ENCODE measurements at regions not wholly inside any gene's neighbourhood (a gene's known extent, or its start where the extent isn't known, plus 50 kb on each side); places are given as distances from the start of the nearest gene placed in this dataset.

GRCh38 chr3:21220944-21221343 lies 530.1 kb downstream of the ZNF385D start:
- FAIRE-seq (no peak), ATAC-seq (no peak), DNase-seq (ENCODE audit: low read depth in 1 of 2, low spot score in 1 of 2) (no peak)
- POLR2A ChIA-PET: no interaction called here
- no peak overlapping the region for H3K4me2 ChIP-seq
- no peak for TF ChIP-seq RAD21 (conservative IDR thresholded peaks at IDR 0.05 in 1 of 2, IDR thresholded peaks at IDR 0.05 in 1 of 2)
- TF ChIP-seq FOSL2 (IDR thresholded peaks at IDR 0.05): no peak
- no peak for TF ChIP-seq FOSL2 (CRISPR knock-in tag; IDR thresholded peaks at IDR 0.05)
- no peak for TF ChIP-seq FOSB (CRISPR knock-in tag; IDR thresholded peaks at IDR 0.05)
- TF ChIP-seq HEYL (CRISPR knock-in tag; IDR thresholded peaks at IDR 0.05): no peak
- TF ChIP-seq RFX5 (IDR thresholded peaks at IDR 0.05): no peak
- no peak for TF ChIP-seq FOXS1 (CRISPR knock-in tag; IDR thresholded peaks at IDR 0.05)
- no peak for TF ChIP-seq PBX3 (IDR thresholded peaks at IDR 0.05)
- TF ChIP-seq HOXB5 (CRISPR knock-in tag; IDR thresholded peaks at IDR 0.05): no peak
- no peak for TF ChIP-seq CEBPB (IDR thresholded peaks at IDR 0.05)
- no peak for TF ChIP-seq EHMT2 (IDR thresholded peaks at IDR 0.05; ENCODE audit: low read depth)
- no peak for TF ChIP-seq POLR2AphosphoS2 (conservative IDR thresholded peaks at IDR 0.05; ENCODE audit: low read length)
- TF ChIP-seq SREBF2 (IDR thresholded peaks at IDR 0.05): no peak
- no peak for TF ChIP-seq SMC3 (IDR thresholded peaks at IDR 0.05)
- TF ChIP-seq KDM1A (IDR thresholded peaks at IDR 0.05; ENCODE audit: low read depth): no peak
- no peak for TF ChIP-seq HES2 (IDR thresholded peaks at IDR 0.05)
- no peak for TF ChIP-seq CBX2 (IDR thresholded peaks at IDR 0.05; ENCODE audit: borderline replicate concordance, low read depth)
- no peaks in the 10 kb centered on the region for H3K4me1 ChIP-seq
- WGBS (ENCODE audit: missing lambda C conversion rate): 6% methylated on average over 1 of the region's 1 CpG
- no peak overlapping the region for H3K27ac ChIP-seq
- no peak overlapping the region for H3K4me3 ChIP-seq
- CTCF ChIA-PET: no interaction called here
- no peaks in the 10 kb centered on the region for H3K9me3 ChIP-seq

GRCh38 chr3:21216598-21216997 lies 534.4 kb downstream of the ZNF385D start:
- WGBS (ENCODE audit: missing lambda C conversion rate): 0% methylated on average over 1 of the region's 1 CpG
- Histone ChIP-seq H3K4me1 (no peaks in the 10 kb centered on the region), H3K4me3 (no peak overlapping the region), H3K27ac (no peak overlapping the region), H3K4me2 (no peak overlapping the region), H3K9me3 (no peaks in the 10 kb centered on the region; the same call in 2 of the 3 replicates)
- ChIA-PET POLR2A (no interaction called here), CTCF (interaction anchor here (0.6 kb wide), 1 partner anchor 701 kb away, joined by 4 read pairs; no protein-coding TSS in a partner anchor)
- no peak for TF ChIP-seq HMGXB4 (CRISPR knock-in tag; IDR thresholded peaks at IDR 0.05; ENCODE audit: borderline replicate concordance)
- no peak for TF ChIP-seq HES2 (IDR thresholded peaks at IDR 0.05)
- TF ChIP-seq CHD2 (IDR thresholded peaks at IDR 0.05; ENCODE audit: low read length, partially characterized antibody): no peak
- TF ChIP-seq USF2 (IDR thresholded peaks at IDR 0.05): no peak
- TF ChIP-seq CBX8 (IDR thresholded peaks at IDR 0.05): no peak
- no peak for TF ChIP-seq PHF8 (IDR thresholded peaks at IDR 0.05; ENCODE audit: borderline replicate concordance, low read depth)
- TF ChIP-seq BCL3 (IDR thresholded peaks at IDR 0.05): no peak
- no peak for TF ChIP-seq ZSCAN20 (CRISPR knock-in tag; IDR thresholded peaks at IDR 0.05)
- TF ChIP-seq CTCF (IDR thresholded peaks at IDR 0.05): no peak
- TF ChIP-seq KDM5A (IDR thresholded peaks at IDR 0.05): no peak
- no peak for TF ChIP-seq GATA3 (IDR thresholded peaks at IDR 0.05; ENCODE audit: borderline replicate concordance)
- TF ChIP-seq ZNF302 (CRISPR knock-in tag; IDR thresholded peaks at IDR 0.05): no peak
- no peak for TF ChIP-seq PBX3 (IDR thresholded peaks at IDR 0.05)
- no peak for TF ChIP-seq NR3C1 (IDR thresholded peaks at IDR 0.05)
- TF ChIP-seq ZFP36 (IDR thresholded peaks at IDR 0.05; ENCODE audit: borderline replicate concordance, partially characterized antibody): no peak
- TF ChIP-seq POLR2A (IDR thresholded peaks at IDR 0.05; ENCODE audit: low read length): no peak
- no peak for TF ChIP-seq RNF2 (IDR thresholded peaks at IDR 0.05; ENCODE audit: borderline replicate concordance, low read depth)
- TF ChIP-seq RARB (CRISPR knock-in tag; IDR thresholded peaks at IDR 0.05): no peak
- DNase-seq (ENCODE audit: low read depth in 1 of 2, low spot score in 1 of 2) (peak in 1 of 2 experiments; percentile 1), ATAC-seq (no peak), FAIRE-seq (no peak)

Data from A549 (cell line).